Skeletal muscle tissue (tissue), 3 donors: ENCODE measurements at regions not wholly inside any gene's neighbourhood (a gene's known extent, or its start where the extent isn't known, plus 50 kb on each side); places are given as distances from the start of the nearest gene placed in this dataset.
"Not testable (repeated sequence)": the region's sequence is repeated elsewhere in the genome, so short reads cannot be mapped to it uniquely, and the experiment has no call there.

Experiments used
- H3K27ac ChIP-seq: one replicate; pipeline ENCODE4 v1.7.0; 2013; ENCODE audit warnings: mild to moderate bottlenecking, low read depth, low read length, inconsistent platforms
- H3K27me3 ChIP-seq, 3 donors: one replicate each; pipeline ENCODE4 v1.7.0; 2013; ENCODE audit warnings: low read length in 3 of 3; ENCODE audit not compliant: control insufficient read depth in 3 of 3, insufficient read depth in 3 of 3
- H3K36me3 ChIP-seq, 3 donors: one replicate each; pipeline ENCODE4 v1.7.0; 2013; ENCODE audit warnings: low read length in 3 of 3; ENCODE audit not compliant: control insufficient read depth in 3 of 3, insufficient read depth in 3 of 3
- H3K4me1 ChIP-seq, 3 donors: one replicate each; pipeline ENCODE4 v1.7.0; 2013; ENCODE audit warnings: low read length in 3 of 3, mild to moderate bottlenecking in 3 of 3; ENCODE audit not compliant: control insufficient read depth in 3 of 3, insufficient read depth in 3 of 3
- H3K4me3 ChIP-seq, 3 donors: one replicate each; pipeline ENCODE4 v1.7.0; 2013; ENCODE audit warnings: low read length in 3 of 3
- H3K9ac ChIP-seq, 3 donors: one replicate each; pipeline ENCODE4 v1.7.0; 2013; ENCODE audit warnings: low read length in 3 of 3, mild to moderate bottlenecking in 3 of 3, moderate library complexity in 2 of 3, low read depth in 1 of 3
- H3K9me3 ChIP-seq, 3 donors: one replicate each; pipeline ENCODE4 v1.7.0; 2013; ENCODE audit warnings: low read length in 3 of 3; ENCODE audit not compliant: control insufficient read depth in 3 of 3
- donor health status: Osteomylitis.

DNA sequence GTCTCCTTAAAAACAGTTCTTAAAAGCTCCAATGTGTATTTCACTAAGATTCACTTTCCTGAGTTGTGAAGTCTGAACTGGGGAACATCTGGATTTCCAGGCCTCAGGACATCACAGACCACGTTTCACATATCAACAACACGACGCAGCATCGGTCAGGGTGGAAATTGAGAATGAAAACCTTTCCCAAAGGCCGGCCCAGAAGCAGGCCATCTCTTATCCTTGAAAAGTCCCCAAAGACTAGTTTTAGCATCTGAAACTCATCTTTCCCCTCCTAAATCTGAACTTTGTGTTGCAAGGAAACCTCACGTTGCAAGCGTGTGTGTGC is 96.4 kb upstream of the COL5A1 start:
- H3K9me3 ChIP-seq = no peaks in the 10 kb centered on the region
- H3K4me1 ChIP-seq = peaks cover 6 to 15% (median 10%) of the 10 kb centered on the region in 3 donors
- H3K4me3 ChIP-seq = no peak overlapping the region
- H3K36me3 ChIP-seq = no peaks in the 10 kb centered on the region
- H3K27me3 ChIP-seq = peaks cover 34 to 59% (median 35%) of the 10 kb centered on the region in 3 donors
- H3K9ac ChIP-seq = no peak overlapping the region
- H3K27ac ChIP-seq = peak overlapping the region; percentile 68

DNA sequence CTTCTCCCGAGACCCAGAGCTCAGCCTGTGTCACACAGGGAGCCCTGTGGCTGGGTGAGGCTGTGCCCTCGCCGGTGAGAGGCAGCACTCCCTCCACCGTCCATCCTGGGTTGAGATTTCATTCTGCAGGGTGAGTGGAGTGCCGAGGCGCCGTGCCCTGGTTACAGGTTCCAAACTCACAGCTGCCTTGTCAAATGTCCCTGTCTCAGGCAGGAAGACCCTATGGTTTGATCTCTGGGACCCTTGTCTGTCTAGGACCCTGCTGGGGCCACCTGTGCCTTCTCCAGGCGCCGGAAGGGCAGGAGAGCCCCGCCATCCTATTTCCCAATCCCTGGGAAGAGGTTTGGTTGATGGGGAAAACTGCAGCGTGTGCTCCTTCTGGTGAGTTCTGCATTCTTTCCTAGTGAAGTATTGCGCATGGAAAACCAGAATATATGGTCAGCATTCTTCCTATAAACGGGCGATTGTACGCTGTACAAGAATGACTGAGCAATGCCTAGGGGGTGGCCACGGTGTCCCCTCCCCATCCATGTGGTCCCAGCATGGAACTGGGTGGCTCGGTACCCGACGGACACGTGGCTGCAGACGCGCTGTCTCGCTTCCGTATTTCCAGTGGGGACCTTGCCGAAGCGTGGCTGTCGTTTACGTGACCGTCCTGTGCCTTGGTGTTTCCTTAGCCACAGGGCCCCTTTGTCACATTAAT is 95.9 kb upstream of the COL5A1 start:
- Histone ChIP-seq H3K9me3 (no peaks in the 10 kb centered on the region), H3K36me3 (no peaks in the 10 kb centered on the region), H3K9ac (no peak overlapping the region), H3K27ac (peak overlapping the region; percentile 68), H3K4me1 (peaks cover 6 to 15% (median 10%) of the 10 kb centered on the region in 3 donors), H3K27me3 (peaks cover 29 to 59% (median 31%) of the 10 kb centered on the region in 3 donors), H3K4me3 (peak overlapping the region in 1 of 3 donors; percentile 29)

DNA sequence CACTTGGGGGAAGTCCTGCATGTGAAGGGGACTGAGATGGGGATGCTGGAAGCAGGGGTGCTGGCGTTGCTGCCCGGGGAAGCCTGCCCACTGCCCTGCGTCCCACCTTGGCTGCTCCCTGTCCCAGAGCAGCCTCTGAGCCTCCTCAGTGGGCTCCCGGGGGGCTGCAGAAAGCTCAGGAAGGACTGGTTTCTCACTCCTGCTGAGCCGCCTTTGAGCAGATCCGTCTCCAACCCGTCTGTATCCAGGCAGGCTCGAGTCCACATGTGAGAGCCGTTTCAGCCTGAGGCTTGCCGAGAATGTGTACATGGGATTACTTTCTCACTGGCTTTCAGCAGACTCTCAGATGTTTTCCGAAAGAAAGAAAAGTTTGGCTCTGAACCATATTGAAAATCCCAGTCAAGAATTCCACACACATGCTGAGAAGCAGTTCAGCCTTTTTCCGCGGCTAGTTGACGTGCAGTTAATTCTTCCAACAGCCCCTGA is 95.3 kb upstream of the COL5A1 start:
- Histone ChIP-seq H3K27me3 (peaks cover 27 to 56% (median 31%) of the 10 kb centered on the region in 3 donors), H3K9ac (peak overlapping the region in 1 of 3 donors; percentile 5), H3K4me3 (peak overlapping the region in 1 of 3 donors; percentile 29), H3K36me3 (no peaks in the 10 kb centered on the region), H3K9me3 (no peaks in the 10 kb centered on the region), H3K4me1 (peaks cover 6 to 15% (median 10%) of the 10 kb centered on the region in 3 donors), H3K27ac (peak overlapping the region; percentile 68)

DNA sequence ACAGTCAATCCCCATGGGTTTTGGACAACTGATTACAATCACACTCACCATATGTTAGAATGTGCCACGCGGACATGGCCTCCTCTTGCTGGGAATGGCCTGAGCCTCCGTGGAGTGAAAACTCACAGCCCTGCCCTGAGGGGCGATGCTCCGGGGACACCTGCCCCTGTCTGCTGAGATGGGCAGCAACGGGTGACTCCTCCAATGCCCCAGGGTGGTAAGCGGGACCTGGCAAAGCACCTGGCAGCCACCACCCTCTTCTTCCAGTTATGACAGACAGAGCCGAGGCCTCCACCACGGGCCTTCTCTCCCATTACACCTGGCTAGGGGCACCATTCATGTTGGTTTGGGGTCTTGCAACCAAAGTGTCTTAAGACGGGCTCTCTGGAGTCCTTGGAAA is 94.9 kb upstream of the COL5A1 start:
- peaks cover 7 to 17% (median 15%) of the 10 kb centered on the region in 3 donors for H3K4me1 ChIP-seq
- peak overlapping the region; percentile 68 for H3K27ac ChIP-seq
- no peaks in the 10 kb centered on the region for H3K36me3 ChIP-seq
- no peak overlapping the region for H3K4me3 ChIP-seq
- no peak overlapping the region for H3K9ac ChIP-seq
- H3K27me3 ChIP-seq = peaks cover 27 to 53% (median 31%) of the 10 kb centered on the region in 3 donors
- no peaks in the 10 kb centered on the region for H3K9me3 ChIP-seq

DNA sequence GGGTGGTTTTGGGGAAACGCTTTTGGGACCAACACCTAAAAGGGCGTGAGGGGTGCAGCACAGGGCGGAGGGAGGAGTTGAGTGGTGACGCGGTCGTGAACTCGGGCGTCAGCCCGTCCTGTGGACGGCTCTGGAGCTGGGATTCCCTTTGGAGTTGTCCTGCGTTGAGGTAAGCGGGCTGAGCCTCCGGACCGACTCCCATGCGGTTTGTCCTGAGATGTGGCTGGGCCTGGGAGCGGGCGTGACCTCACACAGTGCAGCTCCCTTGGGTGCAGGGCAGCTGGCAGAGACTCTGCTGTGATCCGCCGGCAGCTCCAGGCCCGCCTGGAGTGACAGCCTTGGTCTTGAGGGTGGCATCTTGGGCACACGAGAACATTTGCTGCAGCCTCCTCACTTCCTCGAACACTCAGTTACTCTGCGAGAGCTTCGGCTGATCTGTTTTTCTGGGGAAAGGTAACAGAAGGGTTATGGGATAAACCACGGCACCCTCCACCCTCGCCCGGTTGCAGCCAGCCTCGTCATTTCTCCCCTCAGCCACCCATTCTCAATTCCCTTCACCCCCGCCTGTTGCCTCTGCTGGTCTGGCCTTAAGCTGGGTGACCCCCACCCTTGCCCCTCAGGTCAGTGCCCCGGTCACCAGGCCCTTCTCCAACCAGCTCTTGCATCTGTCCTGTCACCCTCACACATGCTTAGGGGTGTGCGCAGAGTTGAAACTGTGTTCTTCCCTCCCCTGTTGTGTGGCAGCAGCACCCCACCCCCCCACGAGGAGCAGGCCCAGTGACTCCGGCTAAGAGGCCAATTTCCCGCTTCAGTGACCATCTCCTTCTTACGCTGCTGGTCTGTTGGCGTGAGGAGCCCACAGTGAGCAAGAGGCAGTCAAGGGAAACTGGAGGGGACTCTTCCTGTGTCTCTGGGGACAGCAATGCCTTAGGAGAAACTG is 94.2 kb upstream of the COL5A1 start:
- Histone ChIP-seq H3K9me3 (no peaks in the 10 kb centered on the region), H3K27me3 (peaks cover 27 to 58% (median 31%) of the 10 kb centered on the region in 3 donors), H3K36me3 (no peaks in the 10 kb centered on the region), H3K9ac (no peak overlapping the region), H3K27ac (no peak overlapping the region), H3K4me1 (peaks cover 13 to 22% (median 21%) of the 10 kb centered on the region in 3 donors), H3K4me3 (no peak overlapping the region)

DNA sequence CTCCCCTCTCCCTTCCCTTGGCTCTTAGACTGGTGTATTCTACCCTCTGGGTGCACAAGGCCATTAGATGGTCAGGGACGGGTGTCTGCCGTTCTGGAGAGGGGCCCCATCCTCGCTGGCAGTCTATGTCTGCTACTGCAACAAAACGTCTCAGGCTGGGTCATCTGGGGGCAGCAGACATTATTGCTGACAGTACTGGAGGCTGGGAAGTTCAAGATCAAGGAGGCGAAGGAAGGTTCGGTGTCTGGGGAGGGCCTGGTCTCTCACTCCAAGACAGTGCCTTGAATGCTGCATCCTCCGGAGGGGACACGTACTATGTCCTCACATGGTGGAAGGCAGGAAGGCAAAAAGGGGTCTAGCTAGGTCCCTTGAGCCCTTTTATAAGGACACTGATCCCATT is 93.4 kb upstream of the COL5A1 start:
- Histone ChIP-seq H3K36me3 (no peaks in the 10 kb centered on the region), H3K9ac (no peak overlapping the region), H3K27ac (no peak overlapping the region), H3K4me3 (no peak overlapping the region), H3K9me3 (no peaks in the 10 kb centered on the region), H3K4me1 (peaks cover 19 to 29% (median 27%) of the 10 kb centered on the region in 3 donors), H3K27me3 (peaks cover 30 to 65% (median 32%) of the 10 kb centered on the region in 3 donors)

DNA sequence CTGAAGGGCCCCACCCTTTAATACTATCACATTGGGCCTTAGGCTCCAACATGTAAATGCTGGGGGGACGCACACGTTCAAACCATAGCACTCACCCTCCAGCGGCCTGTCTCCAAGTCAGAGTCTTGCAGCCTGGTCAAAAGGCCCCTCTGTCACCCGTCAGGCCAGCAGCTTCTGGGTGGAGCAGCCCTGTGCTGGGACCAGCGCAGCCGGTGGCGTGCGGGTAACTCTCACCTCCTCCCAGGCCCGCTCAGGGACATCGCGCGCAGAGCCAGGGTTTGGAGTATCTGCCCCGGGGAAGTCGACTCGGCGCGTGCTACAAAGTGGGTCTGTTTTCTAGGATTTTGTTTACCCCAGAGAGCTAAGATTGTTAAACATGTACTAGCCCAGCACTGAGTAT is 93.0 kb upstream of the COL5A1 start:
- Histone ChIP-seq H3K4me3 (no peak overlapping the region), H3K27ac (no peak overlapping the region), H3K4me1 (peaks cover 22 to 31% (median 31%) of the 10 kb centered on the region in 3 donors), H3K27me3 (peaks cover 32 to 69% (median 32%) of the 10 kb centered on the region in 3 donors), H3K9me3 (no peaks in the 10 kb centered on the region), H3K36me3 (no peaks in the 10 kb centered on the region), H3K9ac (no peak overlapping the region)

DNA sequence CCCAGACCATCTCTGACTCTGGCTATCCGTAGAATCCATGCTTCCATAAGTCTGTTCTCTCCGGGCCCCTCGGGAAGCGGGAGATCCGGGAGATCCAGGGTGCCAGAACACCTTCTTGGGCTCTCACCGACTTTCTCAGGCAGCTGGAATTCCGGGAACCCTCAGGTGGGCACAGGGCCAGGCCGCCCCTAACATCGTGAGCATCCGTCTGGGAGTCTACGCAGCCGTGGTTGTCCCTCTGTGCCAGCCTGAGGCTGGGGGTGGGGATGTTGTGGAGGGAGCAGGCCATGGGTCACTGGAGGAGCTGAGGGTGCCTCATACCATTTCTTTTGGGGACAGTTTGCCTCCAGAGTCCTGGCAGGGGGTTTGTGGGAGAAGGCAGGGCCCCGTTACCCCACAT is 92.3 kb upstream of the COL5A1 start:
- H3K27ac ChIP-seq = no peak overlapping the region
- H3K36me3 ChIP-seq = no peaks in the 10 kb centered on the region
- H3K9me3 ChIP-seq = no peaks in the 10 kb centered on the region
- H3K9ac ChIP-seq = no peak overlapping the region
- H3K4me1 ChIP-seq = peaks cover 24 to 33% (median 31%) of the 10 kb centered on the region in 3 donors
- H3K27me3 ChIP-seq = peaks cover 29 to 72% (median 36%) of the 10 kb centered on the region in 3 donors
- H3K4me3 ChIP-seq = no peak overlapping the region

DNA sequence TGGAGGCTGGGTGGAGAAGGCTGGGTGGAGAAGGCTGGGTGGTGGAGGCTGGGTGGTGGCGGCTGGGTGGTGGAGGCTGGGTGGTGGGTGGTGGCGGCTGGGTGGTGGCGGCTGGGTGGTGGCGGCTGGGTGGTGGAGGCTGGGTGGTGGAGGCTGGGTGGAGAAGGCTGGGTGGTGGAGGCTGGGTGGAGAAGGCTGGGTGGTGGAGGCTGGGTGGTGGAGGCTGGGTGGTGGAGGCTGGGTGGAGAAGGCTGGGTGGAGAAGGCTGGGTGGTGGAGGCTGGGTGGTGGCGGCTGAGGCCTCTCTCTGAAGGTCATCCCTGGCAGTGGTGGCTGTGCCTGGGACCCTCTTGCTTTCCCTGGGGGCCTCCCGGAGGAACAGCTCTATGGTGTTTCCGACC is 91.5 kb upstream of the COL5A1 start:
- not testable (repeated sequence) for H3K4me3 ChIP-seq, H3K9me3 ChIP-seq, H3K9ac ChIP-seq, H3K36me3 ChIP-seq, H3K27ac ChIP-seq
- Histone ChIP-seq H3K27me3 (peaks cover 25 to 70% (median 35%) of the 10 kb centered on the region in 3 donors), H3K4me1 (peaks cover 26 to 36% (median 31%) of the 10 kb centered on the region in 3 donors)
